ENCODE measurements at regions not wholly inside any gene's neighbourhood (a gene's known extent, or its start where the extent isn't known, plus 50 kb on each side); places are given as distances from the start of the nearest gene placed in this dataset.

- TF ChIP-seq ZNF462 (CRISPR knock-in tag; IDR thresholded peaks at IDR 0.05) (no peak), NANOG (IDR thresholded peaks at IDR 0.05; ENCODE audit: borderline replicate concordance) (no peak), JUNB (IDR thresholded peaks at IDR 0.05; ENCODE audit: unreplicated experiment) (no peak)
These were observed 945.0 kb downstream of the BRD1 start (continued) for GRCh38 chr22:48882636-48883200.

- no peak overlapping the region for H3K4me3 ChIP-seq
- no peaks in the 10 kb centered on the region for H3F3A ChIP-seq (replicated peaks; ENCODE audit: low read depth)
- no peaks in the 10 kb centered on the region for H3K9me2 ChIP-seq (ENCODE audit: insufficient read depth)
- H3K4me2 ChIP-seq: no peak overlapping the region
- 0 out of 2 replicates have a peak, but pooled peaks cover 4% of the 10 kb centered on the region for H3K36me3 ChIP-seq (ENCODE audit: insufficient read depth)
- no peak overlapping the region for H2AFZ ChIP-seq
- Mint-ChIP-seq H3K27me3 (ENCODE audit: insufficient read depth, low read depth, poor library complexity) (peaks cover 3% of the 10 kb centered on the region), H3K4me3 (no peak overlapping the region), H3K27ac (no peak overlapping the region), H3K36me3 (ENCODE audit: low read depth) (no peaks in the 10 kb centered on the region), H3K9me3 (no peaks in the 10 kb centered on the region), H3K4me1 (peaks cover 4% of the 10 kb centered on the region; the same call in 2 of the 3 replicates)
- H3K4me1 ChIP-seq (ENCODE audit: insufficient read depth): no peaks in the 10 kb centered on the region
- DNase-seq (ENCODE audit: low spot score): no peak
- no peak for ATAC-seq
- H4K20me1 ChIP-seq (replicated peaks; ENCODE audit: insufficient read depth): no peaks in the 10 kb centered on the region
- no peak overlapping the region for H3K27ac ChIP-seq (ENCODE audit: low read depth)
- H3K79me2 ChIP-seq (replicated peaks; ENCODE audit: insufficient read depth): no peaks in the 10 kb centered on the region
- H3K27me3 ChIP-seq (ENCODE audit: insufficient read depth): no peaks in the 10 kb centered on the region
- no peak for TF ChIP-seq ZNF331 (CRISPR knock-in tag; IDR thresholded peaks at IDR 0.05; ENCODE audit: low read depth)
- no peak for TF ChIP-seq EZH2 (IDR thresholded peaks at IDR 0.05; ENCODE audit: low read depth, unreplicated experiment)
- TF ChIP-seq REST (IDR thresholded peaks at IDR 0.05; ENCODE audit: unreplicated experiment): no peak
- no peak for TF ChIP-seq NANOG (IDR thresholded peaks at IDR 0.05; ENCODE audit: borderline replicate concordance)
- TF ChIP-seq CTCF (conservative IDR thresholded peaks at IDR 0.05; ENCODE audit: low read depth in 2 of 2): no peak
- no peak for TF ChIP-seq ZNF114 (CRISPR knock-in tag; IDR thresholded peaks at IDR 0.05)
- no peak for TF ChIP-seq POLR2AphosphoS5 (IDR thresholded peaks at IDR 0.05; ENCODE audit: low read depth)
- TF ChIP-seq ETS1 (IDR thresholded peaks at IDR 0.05): no peak
- no peak for TF ChIP-seq EZH2phosphoT487 (IDR thresholded peaks at IDR 0.05; ENCODE audit: unreplicated experiment)
- TF ChIP-seq JUNB (IDR thresholded peaks at IDR 0.05; ENCODE audit: unreplicated experiment): no peak
- TF ChIP-seq CREB1 (CRISPR knock-in tag; IDR thresholded peaks at IDR 0.05; ENCODE audit: low read depth): no peak
These were observed 946.2 kb downstream of the BRD1 start for GRCh38 chr22:48881326-48881980.

All from GM23338 (cell line).